Upper lobe of left lung (tissue), 4 donors: ENCODE measurements at regions not wholly inside any gene's neighbourhood (a gene's known extent, or its start where the extent isn't known, plus 50 kb on each side); places are given as distances from the start of the nearest gene placed in this dataset.

Source experiments
- POLR2A ChIP-seq, 4 donors: fragments of 450-650 bp; IDR thresholded peaks; one replicate each; pipeline ENCODE4 v1.5.1; 2016 to 2017; ENCODE audit warnings: antibody characterized with exemption in 4 of 4, mild to moderate bottlenecking in 2 of 4
- POLR2AphosphoS5 ChIP-seq, 2 donors: sonication (generic); formaldehyde crosslinking; IDR thresholded peaks; one replicate each; pipeline ENCODE4 v1.5.1; 2017; ENCODE audit warnings: antibody characterized with exemption in 2 of 2
- TF ChIP-seq, protein P1 (sequence below), 6 experiments: fragments of 450-650 bp in 4 of 6; fragments of 200-600 bp in 2 of 6; sonication (generic) in 2 of 6; IDR thresholded peaks; one replicate each; pipeline ENCODE4 v1.5.1; 2016 to 2019; ENCODE audit warnings: antibody characterized with exemption in 6 of 6

GRCh38 chr3:124383846-124384466 is 346.3 kb upstream of the UMPS start:
- TF ChIP-seq, protein P1, sequence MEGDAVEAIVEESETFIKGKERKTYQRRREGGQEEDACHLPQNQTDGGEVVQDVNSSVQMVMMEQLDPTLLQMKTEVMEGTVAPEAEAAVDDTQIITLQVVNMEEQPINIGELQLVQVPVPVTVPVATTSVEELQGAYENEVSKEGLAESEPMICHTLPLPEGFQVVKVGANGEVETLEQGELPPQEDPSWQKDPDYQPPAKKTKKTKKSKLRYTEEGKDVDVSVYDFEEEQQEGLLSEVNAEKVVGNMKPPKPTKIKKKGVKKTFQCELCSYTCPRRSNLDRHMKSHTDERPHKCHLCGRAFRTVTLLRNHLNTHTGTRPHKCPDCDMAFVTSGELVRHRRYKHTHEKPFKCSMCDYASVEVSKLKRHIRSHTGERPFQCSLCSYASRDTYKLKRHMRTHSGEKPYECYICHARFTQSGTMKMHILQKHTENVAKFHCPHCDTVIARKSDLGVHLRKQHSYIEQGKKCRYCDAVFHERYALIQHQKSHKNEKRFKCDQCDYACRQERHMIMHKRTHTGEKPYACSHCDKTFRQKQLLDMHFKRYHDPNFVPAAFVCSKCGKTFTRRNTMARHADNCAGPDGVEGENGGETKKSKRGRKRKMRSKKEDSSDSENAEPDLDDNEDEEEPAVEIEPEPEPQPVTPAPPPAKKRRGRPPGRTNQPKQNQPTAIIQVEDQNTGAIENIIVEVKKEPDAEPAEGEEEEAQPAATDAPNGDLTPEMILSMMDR (IDR thresholded peaks at IDR 0.05) = no peak
- TF ChIP-seq POLR2A (IDR thresholded peaks at IDR 0.05) (no peak), POLR2AphosphoS5 (IDR thresholded peaks at IDR 0.05) (no peak)
